Coronary artery (tissue), 2 donors: ENCODE measurements at regions not wholly inside any gene's neighbourhood (a gene's known extent, or its start where the extent isn't known, plus 50 kb on each side); places are given as distances from the start of the nearest gene placed in this dataset.

ENCODE experiments used
- DNase-seq: peaks from one replicate; pipeline ENCODE4 v3.0.0-alpha.2; 2017; ENCODE audit warnings: low spot score
- H3K27ac ChIP-seq, 2 donors: fragments of 200-600 bp; sonication (generic); one replicate each; pipeline ENCODE4 v1.5.1; 2016 to 2019
- H3K4me3 ChIP-seq: fragments of 200-600 bp; sonication (generic); 2 replicates; pipeline ENCODE4 v1.5.1; 2016; ENCODE audit warnings: mild to moderate bottlenecking, moderate library complexity
- TF ChIP-seq, protein P1 (sequence below): fragments of 200-600 bp; sonication (generic); IDR thresholded peaks from one replicate; pipeline ENCODE4 v1.5.1; 2019; ENCODE audit warnings: antibody characterized with exemption

- Histone ChIP-seq H3K4me3 (no peak overlapping the region), H3K27ac (no peak overlapping the region)
- no peak for DNase-seq
- TF ChIP-seq, protein P1, sequence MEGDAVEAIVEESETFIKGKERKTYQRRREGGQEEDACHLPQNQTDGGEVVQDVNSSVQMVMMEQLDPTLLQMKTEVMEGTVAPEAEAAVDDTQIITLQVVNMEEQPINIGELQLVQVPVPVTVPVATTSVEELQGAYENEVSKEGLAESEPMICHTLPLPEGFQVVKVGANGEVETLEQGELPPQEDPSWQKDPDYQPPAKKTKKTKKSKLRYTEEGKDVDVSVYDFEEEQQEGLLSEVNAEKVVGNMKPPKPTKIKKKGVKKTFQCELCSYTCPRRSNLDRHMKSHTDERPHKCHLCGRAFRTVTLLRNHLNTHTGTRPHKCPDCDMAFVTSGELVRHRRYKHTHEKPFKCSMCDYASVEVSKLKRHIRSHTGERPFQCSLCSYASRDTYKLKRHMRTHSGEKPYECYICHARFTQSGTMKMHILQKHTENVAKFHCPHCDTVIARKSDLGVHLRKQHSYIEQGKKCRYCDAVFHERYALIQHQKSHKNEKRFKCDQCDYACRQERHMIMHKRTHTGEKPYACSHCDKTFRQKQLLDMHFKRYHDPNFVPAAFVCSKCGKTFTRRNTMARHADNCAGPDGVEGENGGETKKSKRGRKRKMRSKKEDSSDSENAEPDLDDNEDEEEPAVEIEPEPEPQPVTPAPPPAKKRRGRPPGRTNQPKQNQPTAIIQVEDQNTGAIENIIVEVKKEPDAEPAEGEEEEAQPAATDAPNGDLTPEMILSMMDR, result no peak
These were observed 72.4 kb upstream of the PCED1B start for GRCh38 chr12:47007048-47007447.

GRCh38 chr12:47012552-47012951 lies 66.9 kb upstream of the PCED1B start:
- TF ChIP-seq, protein P1, result no peak
- no peak for DNase-seq
- H3K27ac ChIP-seq, result no peak overlapping the region
- H3K4me3 ChIP-seq, result no peak overlapping the region

DNA sequence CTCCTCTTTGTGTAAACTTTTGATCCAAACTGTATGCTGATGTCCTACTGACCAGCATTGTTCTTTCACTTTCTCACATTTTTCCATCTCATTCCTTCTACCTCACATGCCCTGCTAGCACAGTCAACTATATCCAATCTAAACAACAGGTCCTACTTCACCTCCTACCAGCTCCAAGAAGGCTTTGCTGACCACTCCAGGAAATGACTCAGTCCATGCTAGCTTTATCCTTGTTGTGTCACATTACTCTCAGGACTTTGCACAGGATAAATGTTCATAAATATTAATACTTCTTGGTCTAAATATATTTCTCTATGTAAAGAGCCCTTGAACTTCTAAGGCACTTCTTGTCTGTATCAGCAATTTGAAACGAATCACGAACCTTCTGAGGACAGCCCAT lies 64.9 kb upstream of the PCED1B start:
- TF ChIP-seq, protein P1, result no peak
- DNase-seq, result no peak
- H3K4me3 ChIP-seq, result no peak overlapping the region
- no peak overlapping the region for H3K27ac ChIP-seq

DNA sequence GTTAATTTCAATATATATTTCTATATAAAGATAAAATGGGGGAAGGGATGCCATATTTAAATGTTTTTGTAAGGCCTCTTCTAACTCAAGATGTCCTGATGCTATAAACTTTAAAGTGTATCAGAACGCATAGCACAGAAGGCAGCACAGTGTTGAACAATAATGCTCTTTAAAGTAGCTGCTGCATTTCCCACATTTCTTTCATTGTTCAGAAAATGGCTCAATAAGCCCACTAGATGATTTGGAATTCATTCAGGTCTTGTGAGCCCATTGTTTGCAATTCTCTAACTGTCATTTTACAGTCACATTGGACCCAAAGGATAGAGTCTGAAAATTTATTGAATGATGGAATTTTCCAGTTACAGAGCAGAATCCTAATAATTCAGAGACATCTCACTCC lies 64.0 kb upstream of the PCED1B start:
- no peak for DNase-seq
- H3K27ac ChIP-seq, result no peak overlapping the region
- TF ChIP-seq, protein P1, result no peak
- H3K4me3 ChIP-seq, result no peak overlapping the region

- no peak for DNase-seq
- TF ChIP-seq, protein P1, result no peak
- Histone ChIP-seq H3K27ac (no peak overlapping the region), H3K4me3 (no peak overlapping the region)
These were observed 62.2 kb upstream of the PCED1B start for GRCh38 chr12:47017041-47017713.

GRCh38 chr12:47017901-47018475 lies 61.4 kb upstream of the PCED1B start:
- Histone ChIP-seq H3K4me3 (no peak overlapping the region), H3K27ac (no peak overlapping the region)
- no peak for DNase-seq
- TF ChIP-seq, protein P1, result no peak

- no peak for DNase-seq
- H3K27ac ChIP-seq, result no peak overlapping the region
- H3K4me3 ChIP-seq, result no peak overlapping the region
- TF ChIP-seq, protein P1, result no peak
These were observed 59.1 kb upstream of the PCED1B start for GRCh38 chr12:47020211-47020821.
